Lower lobe of right lung (tissue), 2 donors: ENCODE measurements at regions not wholly inside any gene's neighbourhood (a gene's known extent, or its start where the extent isn't known, plus 50 kb on each side); places are given as distances from the start of the nearest gene placed in this dataset.

Source experiments
- ATAC-seq, 2 donors: fragments of 200-7000 bp; cut with Tn5 transposase; one replicate each; pipeline ENCODE4 v1.9.1; 2020 to 2022; ENCODE audit warnings: mild to moderate bottlenecking in 2 of 2, moderate library complexity in 2 of 2
- DNase-seq: peaks from one replicate; pipeline ENCODE4 v3.0.0-alpha.2; 2020
- H3K27ac ChIP-seq: fragments of 200-600 bp; one replicate; pipeline ENCODE4 v1.8.0; 2022
- H3K27me3 ChIP-seq: fragments of 200-600 bp; one replicate; pipeline ENCODE4 v1.8.0; 2022; ENCODE audit warnings: low read depth
- H3K36me3 ChIP-seq: fragments of 200-600 bp; one replicate; pipeline ENCODE4 v1.8.0; 2022; ENCODE audit warnings: mild to moderate bottlenecking
- H3K4me1 ChIP-seq: fragments of 200-600 bp; one replicate; pipeline ENCODE4 v1.8.0; 2022
- H3K4me3 ChIP-seq: fragments of 200-600 bp; one replicate; pipeline ENCODE4 v1.8.0; 2022; ENCODE audit warnings: mild to moderate bottlenecking
- H3K9me3 ChIP-seq: fragments of 200-600 bp; one replicate; pipeline ENCODE4 v1.8.0; 2022
- CTCF ChIP-seq: fragments of 200-600 bp; IDR thresholded peaks from one replicate; pipeline ENCODE4 v1.8.0; 2022; ENCODE audit warnings: antibody characterized with exemption, mild to moderate bottlenecking
- intact Hi-C: fragments of 100-400 bp; cut with DNase I; formaldehyde crosslinking; loops from one replicate; pipeline ENCODE4 v1.11.0; 2022
- donor health status: DM: no; HTN: yes; CAD: no; lungs with severe emphysema.

- no peak for ATAC-seq
- intact Hi-C loops: loop anchor here (10.0 kb wide), 1 partner anchor 127 kb away; no protein-coding TSS in a partner anchor
- H3K27me3 ChIP-seq: peaks cover 4% of the 10 kb centered on the region
Observed at GRCh38 chr7:55288070-55288824, 76.9 kb upstream of the LANCL2 start.

GRCh38 chr7:55296070-55296469 lies 69.1 kb upstream of the LANCL2 start:
- Histone ChIP-seq H3K27me3 (peaks cover 4% of the 10 kb centered on the region), H3K27ac (no peak overlapping the region), H3K36me3 (no peaks in the 10 kb centered on the region), H3K9me3 (no peaks in the 10 kb centered on the region), H3K4me1 (no peaks in the 10 kb centered on the region), H3K4me3 (no peak overlapping the region)
- no peak for ATAC-seq
- no peak for TF ChIP-seq CTCF
- no peak for DNase-seq
- intact Hi-C loops: no loop called here

More at GRCh38 chr7:55288070-55288824, 76.9 kb upstream of the LANCL2 start:
- H3K4me1 ChIP-seq: no peaks in the 10 kb centered on the region
- no peak for DNase-seq
- H3K27ac ChIP-seq: no peak overlapping the region
- no peak for TF ChIP-seq CTCF
- no peaks in the 10 kb centered on the region for H3K9me3 ChIP-seq
- H3K4me3 ChIP-seq: no peak overlapping the region
- H3K36me3 ChIP-seq: no peaks in the 10 kb centered on the region

GRCh38 chr7:55299273-55299967 lies 65.7 kb upstream of the LANCL2 start:
- Histone ChIP-seq H3K27me3 (no peaks in the 10 kb centered on the region), H3K4me3 (no peak overlapping the region), H3K9me3 (no peaks in the 10 kb centered on the region), H3K36me3 (no peaks in the 10 kb centered on the region), H3K4me1 (no peaks in the 10 kb centered on the region), H3K27ac (no peak overlapping the region)
- DNase-seq (no peak), ATAC-seq (no peak)
- intact Hi-C loops: no loop called here
- TF ChIP-seq CTCF: no peak

- intact Hi-C loops: no loop called here
- no peak overlapping the region for H3K4me3 ChIP-seq
- ATAC-seq: no peak
- H3K27me3 ChIP-seq: no peaks in the 10 kb centered on the region
- no peaks in the 10 kb centered on the region for H3K4me1 ChIP-seq
- no peak for TF ChIP-seq CTCF
- H3K27ac ChIP-seq: no peak overlapping the region
- no peaks in the 10 kb centered on the region for H3K9me3 ChIP-seq
- no peaks in the 10 kb centered on the region for H3K36me3 ChIP-seq
- DNase-seq: no peak
Observed at GRCh38 chr7:55303220-55303619, 61.9 kb upstream of the LANCL2 start.

- ATAC-seq: no peak
- TF ChIP-seq CTCF: no peak
- Histone ChIP-seq H3K4me1 (no peaks in the 10 kb centered on the region), H3K27me3 (no peaks in the 10 kb centered on the region), H3K27ac (no peak overlapping the region), H3K9me3 (no peaks in the 10 kb centered on the region), H3K4me3 (no peak overlapping the region), H3K36me3 (no peaks in the 10 kb centered on the region)
- intact Hi-C loops: no loop called here
- no peak for DNase-seq
Observed at GRCh38 chr7:55304018-55304762, 60.9 kb upstream of the LANCL2 start.
